CD4-positive, alpha-beta T cell treated with Interleukin-1 beta for 1 hour (primary cell): ENCODE measurements at regions not wholly inside any gene's neighbourhood (a gene's known extent, or its start where the extent isn't known, plus 50 kb on each side); places are given as distances from the start of the nearest gene placed in this dataset.

Experiments used
- DNase-seq, 2 donors: peaks; one replicate each; pipeline ENCODE4 v3.0.0-alpha.2; 2020 to 2022

DNA sequence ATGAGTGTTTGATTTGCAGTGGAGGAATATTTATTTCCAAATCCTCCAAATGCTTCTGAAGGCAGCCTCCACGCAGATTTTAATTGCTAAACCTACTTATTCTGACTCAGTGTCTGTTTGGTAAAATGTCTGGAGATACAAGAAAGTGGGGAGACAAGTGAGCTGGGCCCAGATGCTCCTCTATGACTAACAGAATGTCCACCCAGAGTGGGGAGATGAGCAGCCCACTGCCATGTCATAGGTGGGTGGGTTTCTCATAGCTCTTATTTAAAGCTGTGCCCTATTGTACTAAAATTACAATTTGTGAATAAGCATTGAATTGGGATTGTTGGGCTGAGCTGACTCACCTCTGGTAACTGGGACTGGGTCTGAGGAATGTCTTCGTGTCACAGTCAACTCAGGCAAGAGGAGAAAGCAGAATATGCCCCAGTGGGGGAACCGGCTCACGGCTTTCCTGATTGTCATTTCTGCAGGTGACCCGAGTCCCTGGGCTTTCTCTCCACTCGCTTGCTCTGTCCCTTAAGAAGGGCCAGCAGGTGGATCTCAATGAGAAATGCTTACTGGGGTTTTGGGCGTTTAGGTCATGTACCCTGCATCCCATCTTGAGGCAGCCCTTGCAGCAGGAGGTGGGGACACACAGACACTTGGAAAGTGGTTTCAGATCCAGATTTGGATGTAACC is 116.3 kb upstream of the SPRED2 start:
- DNase-seq = no peak

DNA sequence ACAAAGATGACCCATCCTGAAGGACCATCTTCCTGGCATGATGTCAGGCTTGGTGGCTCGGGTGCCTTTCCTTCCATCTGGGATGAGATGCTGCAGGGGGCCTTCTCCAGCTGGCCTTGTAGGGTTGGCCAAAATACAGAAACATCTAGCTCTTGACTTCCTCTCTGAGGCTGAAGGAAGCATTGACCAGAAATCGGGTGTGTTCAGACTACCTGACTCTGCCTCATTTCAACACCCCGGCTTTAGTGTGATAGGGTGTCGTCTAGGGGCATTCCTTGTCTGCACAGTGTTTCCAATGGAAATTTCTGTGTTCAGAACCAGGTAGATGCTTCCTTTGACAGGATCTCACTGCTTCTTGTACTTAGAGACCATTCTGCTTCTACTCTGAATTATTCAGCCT is 115.7 kb upstream of the SPRED2 start:
- no peak for DNase-seq

DNA sequence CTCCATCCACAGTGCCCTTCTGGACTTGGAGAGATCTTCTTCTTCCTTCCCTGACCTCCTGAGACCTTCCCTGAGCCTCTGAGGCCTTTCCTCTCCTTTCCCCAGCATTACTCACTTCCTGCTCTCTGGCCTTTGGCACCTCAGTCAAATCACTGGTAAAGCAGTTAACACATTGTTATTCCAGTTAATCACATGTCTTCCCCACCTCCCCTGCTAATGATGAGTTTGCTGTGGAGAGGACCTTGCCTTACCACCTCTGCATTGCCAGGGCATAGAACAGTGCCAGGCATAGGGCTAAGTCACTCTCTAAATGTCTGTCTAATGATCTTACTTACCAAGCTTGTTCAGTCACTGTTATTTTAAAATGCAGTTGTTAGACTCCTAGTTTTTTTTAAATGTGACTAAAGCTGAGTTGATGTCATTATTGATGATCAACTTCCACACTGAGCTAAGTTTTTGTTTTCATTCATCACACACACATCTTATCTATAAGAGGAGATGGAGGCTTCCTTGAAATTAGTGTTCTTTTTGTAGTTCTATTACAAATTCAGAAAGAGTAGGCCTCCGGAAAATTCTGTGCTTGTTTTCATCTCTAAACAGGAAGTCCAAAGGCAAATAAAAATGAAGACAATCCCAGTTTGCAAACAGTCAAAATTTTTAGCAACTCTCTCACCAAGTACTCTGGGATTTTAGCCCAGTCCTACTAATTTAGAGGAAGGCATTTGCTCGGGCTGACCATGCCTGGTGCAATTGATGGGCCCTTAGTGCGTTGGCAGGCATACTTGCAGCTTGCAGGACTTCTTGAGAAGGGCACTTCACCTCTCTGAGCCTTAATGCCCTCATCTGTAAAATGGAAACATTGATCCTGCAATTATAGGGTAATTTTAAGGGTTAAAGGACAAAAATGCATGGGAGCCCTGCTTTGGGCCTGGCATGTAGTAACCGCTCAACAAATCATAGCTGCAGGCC is 113.7 kb upstream of the SPRED2 start:
- no peak for DNase-seq

DNA sequence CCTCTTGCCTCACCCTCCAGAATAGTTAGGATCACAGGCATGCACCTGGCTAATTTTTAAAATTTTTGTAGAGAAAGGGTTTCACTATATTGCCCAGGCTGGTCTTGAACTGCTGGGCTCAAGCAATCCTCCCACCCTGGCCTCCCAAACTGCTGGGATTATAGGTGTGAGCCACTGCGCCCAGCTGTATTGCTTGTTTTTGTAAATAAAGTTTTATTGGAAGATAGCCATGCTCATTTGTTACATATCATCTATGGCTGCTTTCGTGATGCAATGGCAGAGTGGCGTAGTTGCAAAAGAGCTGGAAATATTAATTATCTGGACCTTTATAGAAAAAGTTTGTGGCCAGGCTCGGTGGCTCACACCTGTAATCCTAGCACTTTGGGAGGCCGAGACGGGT is 109.4 kb upstream of the SPRED2 start:
- no peak for DNase-seq

DNA sequence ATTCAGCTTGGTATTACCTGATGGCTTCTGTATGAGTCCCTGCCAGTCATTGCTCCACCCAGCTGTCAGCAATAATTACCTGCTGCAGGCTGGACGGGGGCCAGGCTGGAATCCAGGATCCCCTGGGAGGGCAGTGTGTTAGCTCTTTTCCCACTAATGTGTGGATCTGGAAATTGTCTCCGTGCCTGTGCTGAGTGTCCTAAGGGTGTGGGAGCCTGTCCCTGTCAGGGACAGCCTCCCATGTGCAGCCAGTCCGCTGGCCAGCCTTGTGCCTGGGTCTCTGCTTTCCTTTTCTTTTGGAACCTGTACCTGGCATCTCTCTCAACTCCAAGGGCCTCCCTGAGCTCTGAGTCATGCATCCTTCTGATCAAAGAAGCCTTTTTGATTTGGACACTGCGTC is 107.2 kb upstream of the SPRED2 start:
- DNase-seq = no peak

DNA sequence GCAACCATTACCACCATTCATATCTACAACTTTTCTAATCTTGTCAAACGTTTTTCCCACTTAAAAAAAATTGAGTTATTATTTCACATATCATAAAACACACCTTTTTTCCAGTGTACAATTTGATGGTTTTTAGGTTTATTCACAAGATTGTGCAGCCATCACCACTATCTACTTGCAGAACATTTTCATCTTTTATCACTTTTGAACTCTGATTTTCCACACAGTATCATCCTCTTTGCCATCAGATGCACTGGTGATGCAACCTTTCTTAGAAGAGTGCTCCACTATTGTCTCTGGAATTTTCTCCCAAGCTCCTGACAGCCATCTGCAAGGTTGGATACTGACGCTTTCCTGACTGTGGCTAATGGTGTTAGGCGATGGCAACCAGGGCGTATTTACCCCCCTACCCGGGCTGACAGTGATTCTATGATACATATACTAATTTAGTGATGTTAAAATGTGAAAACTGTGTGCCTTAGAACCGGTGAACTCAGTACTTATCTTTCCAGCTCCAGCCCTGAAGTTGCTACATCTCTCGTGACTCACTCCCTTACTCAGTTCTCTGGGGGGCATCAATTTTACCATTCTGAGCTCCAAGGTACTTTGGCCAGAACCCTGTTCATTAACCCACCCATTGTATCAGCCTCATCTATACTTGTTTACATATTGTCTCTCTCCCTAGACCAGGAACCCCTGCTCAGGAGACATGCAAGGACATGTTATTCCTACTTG is 105.4 kb upstream of the SPRED2 start:
- DNase-seq = no peak

DNA sequence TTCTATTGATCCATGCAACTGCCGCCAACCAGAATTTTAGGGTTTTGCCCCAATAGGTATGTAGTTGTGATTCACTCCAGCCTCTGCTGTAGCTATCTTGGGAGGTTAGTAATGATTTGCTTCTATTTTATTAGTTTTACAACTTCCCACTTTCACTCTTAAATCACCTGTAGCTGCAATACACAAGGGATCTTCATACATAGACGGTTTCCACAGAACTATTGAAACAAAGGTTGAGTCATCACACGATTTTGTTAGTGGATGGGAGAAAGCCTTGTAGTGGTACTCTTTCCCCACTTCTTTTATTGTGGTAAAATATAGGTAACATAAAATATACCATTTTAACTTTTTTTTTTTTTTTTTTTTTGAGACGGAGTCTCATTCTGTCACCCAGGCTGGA is 104.2 kb upstream of the SPRED2 start:
- DNase-seq = no peak

DNA sequence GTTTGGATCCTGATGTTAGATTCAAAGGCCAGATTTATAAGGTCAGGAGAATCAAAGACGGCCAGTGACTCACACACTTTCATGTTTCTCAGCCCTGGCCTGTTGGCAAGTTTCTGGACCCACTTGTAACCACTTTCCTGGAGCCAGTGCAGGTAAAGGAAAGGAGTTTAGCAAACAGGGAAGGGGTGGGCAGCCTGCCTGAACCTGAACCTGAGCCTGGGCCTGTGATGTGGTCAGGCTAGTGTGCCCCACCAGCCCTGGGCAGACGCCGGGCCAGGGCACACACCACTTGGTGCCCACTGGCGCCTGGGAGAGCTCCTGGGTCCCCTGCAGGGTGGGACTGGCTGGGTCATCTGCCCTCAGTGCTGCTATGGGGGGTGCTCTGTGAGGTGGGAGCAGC is 100.5 kb upstream of the SPRED2 start:
- no peak for DNase-seq

DNA sequence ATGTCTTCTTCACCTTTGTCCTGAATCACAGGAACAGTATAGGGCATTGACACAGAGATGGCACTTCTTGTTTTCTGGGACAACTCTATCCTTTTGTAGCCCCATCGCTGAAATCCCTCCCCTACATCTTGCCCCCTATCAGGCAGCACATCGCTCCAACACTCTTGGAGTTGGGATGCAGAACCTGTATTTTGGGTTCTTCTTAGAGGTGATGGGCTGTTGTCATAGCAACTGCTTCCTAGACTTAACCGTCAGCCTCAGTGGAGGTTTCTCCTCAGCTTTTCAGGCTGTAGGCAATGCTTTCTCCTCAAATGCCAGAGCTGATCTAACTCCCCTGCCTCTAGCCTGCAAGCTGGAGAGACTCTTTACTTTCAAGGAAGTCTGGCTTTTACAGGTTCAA is 99.9 kb upstream of the SPRED2 start:
- no peak for DNase-seq

DNA sequence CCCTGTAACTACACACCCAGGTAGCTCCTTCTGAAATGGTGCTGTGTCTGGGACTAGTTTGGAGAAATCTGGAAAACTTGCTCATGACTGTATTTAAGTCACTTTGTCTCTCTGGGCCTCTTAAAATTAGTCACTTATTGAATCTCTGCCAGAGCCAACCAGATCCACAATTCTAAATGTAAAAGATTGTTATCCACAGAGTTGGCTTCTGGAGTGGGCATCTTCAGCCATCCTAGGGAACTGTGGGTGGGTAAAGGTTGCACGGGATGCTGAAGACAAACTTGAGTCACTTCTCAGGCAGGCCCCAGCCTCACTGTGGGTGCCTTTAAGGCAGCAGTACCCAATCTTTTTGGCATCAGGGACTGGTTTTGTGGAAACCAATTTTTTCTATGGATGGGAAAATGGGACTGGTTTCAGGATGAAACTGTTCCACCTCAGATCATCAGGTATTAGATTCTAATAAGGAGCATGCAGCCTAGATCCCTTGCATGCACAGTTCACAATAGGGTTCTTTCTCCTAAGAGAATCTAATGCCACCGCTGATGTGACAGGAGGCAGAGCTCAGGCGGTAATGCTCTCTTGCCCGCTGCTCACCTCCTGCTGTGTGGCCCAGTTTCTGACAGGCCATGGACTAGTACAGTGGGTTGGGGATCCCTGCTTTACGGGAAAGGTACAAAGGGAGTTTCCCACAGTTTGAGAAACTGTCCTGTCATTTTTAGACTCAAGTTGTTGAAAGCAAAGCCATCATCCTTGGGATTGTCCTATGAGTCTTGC is 98.3 kb upstream of the SPRED2 start:
- no peak for DNase-seq

DNA sequence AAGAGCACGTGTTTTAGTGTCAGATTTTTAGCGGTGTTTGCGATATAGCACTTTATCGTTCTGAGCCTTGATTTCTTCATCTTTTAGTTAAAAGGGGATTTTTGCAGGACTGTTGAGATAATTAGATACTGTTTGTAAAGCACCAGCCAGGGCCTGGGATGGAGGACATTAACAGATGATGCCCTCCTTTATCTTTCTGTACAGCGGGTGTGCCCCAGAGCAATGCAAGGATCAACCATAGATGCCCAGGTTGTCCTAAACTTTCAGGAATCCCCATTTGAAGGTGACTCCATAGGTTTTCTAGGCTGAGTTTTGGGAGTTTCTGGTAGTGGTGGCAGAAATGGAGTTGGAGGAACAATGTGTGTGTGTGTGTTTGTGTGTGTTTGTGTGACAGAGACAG is 97.0 kb upstream of the SPRED2 start:
- no peak for DNase-seq

DNA sequence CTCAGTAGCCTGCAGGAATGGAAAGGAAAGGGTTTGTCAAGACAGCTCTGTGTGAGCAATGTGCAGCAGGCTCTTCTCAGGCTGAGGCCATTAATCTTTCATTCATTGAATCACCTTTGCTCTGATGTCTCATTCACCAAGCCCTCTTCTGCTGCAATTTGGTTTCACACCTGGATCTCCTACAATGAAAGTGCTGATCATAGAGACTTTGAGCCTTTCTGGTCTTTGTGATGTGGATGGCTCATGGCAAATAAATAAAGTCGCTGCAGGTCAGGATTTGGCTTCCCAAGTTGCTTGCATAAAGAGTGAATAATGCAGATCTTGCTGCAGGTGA is 95.8 kb upstream of the SPRED2 start:
- no peak for DNase-seq

DNA sequence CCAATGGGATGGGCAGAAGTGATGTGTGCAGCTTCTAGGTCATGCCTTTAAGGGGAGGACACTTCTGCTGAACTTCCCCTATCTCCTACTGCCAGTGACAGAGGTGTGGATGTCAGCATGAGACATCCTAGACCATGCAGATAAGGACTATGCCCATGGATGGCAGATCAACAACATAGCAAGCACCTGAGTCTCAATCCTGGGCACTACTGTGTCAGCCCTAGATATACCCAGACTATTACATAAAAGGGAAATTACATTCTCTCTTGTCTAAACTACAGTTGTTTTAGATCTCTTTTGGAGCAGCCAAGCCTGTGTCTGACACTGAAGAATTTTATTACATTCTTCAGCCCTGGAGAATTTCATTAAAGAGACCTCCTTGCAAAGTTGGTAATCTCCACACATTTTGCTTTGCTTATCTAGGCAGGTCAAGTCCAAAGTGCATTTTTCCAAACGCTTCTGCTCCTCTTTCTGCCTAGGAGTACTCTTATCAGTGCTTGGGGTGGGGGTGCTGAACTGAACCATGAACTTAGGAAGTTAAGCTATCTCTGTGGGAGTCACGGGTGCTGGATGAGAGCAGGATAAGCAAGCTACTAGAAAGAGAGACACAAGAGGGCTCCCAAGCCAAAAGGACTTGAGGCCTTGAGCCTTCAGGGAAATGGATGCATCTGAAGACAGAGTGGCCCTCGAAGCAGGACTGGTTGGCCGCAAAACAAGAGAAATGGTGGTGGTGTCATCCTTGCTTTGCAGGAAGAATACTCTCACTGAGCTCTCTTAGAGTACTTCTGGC is 95.2 kb upstream of the SPRED2 start:
- no peak for DNase-seq

DNA sequence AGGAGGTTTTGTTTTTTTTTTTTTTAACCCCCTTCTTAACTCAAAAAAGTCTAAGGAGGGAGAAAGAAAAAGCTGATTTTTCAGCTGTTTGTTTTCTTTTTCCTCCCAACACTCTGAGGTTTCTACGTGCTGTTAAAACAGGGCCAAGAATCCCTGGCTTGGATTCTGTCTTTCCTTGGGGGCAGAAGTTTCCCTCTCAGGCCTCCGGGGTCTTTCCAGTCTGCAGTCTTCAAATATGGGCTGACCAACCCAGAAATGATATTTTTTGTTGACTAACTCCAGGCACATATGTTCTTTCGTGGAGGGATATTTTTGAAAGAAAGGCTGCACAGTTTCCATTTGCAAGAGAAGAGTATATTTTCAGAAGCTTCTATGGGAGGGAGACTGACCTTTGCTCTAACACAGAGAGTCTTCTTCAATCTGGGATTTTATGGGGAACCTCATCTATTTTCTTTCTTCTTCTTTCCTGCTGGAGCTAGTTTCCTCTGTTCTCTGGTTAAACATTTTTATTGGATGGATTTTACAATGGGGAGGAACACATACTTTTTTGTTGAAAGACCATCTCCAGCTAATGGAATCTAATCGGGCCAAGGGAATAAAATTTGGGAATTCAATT is 93.3 kb upstream of the SPRED2 start:
- DNase-seq = no peak

DNA sequence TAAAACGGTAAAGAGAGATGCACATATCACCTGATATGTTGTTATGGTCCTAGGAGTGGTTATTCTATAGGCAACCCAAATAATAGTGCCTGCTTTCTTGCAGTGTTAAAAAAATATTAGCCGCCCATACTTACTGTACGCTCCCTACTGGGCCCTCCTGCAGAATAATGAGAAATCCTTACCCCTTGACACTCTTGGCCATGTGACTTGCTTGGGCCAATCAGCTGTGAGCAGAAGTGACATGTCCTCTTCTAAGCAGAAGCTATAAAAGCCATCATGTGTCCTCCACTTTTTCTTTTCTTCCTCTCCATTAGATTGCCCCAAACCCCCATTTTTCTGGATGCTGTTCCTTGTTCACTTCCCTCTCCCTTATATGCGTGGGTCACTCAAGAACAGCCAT is 90.5 kb upstream of the SPRED2 start:
- no peak for DNase-seq

DNA sequence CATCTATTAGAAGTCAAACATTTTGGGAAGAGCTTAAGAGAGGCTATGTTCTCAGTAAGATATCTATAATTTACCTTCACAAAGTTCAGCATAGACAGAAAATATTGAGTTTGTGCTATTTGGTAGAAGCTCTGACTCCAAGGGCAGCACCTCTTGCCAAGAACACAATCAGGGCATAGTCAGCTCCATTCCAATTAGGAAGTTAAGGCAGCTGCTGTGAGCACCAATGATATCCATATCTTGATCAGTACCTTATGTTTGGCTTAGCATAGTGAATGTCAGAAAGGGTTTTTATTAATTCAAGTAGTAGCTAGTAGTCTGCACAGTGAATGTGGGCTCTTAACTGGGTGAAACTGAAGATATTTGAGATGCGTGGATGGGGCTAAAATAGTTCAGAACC is 86.4 kb upstream of the SPRED2 start:
- no peak for DNase-seq

DNA sequence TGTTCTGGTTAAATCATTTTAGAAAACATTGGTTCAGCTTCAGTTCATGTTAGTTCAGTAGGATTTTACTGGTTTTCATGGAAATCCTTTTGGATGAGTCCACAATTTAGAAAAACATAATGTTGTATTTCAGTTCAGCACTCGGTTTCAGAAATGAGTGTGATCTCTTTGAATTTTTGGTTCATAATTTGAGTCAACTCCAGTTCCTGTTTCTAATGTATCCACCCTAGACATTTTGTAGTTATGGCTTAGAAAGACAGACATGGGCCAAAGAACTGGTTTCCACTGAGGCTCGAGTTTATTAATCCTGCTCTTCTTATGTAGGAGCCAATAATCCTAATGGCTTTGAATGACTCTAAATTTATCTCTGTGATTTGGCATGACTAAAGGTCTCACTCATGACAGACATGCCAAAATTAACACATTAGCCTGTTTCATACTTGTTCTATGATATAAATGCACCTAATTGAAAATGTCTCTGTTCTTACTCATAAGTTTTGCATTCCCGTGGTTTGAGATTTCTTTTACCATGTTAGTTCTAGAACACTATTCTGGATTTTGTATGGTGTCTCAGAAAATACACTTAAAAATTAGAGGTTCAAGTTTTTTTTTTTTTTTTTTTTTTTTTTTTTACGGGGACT is 82.3 kb upstream of the SPRED2 start:
- no peak for DNase-seq

DNA sequence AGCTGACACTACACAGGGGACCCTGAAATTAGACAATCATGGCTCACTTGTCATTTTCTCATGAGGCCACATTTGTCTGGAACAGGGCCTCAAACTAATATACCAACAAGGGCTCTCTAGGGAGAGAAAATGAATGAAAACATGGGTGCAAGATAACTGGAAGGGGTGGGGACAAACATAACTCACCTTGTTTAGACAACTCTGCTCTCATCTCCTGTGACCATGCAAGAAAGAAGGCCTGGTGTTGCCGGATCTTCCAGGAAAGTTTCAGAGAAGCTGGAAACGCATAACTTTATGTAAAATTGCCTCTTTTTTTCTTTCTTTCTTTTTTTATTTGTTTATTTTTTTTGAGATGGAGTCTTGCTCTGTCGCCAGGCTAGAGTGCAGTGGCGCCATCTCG is 80.4 kb upstream of the SPRED2 start:
- DNase-seq = no peak

DNA sequence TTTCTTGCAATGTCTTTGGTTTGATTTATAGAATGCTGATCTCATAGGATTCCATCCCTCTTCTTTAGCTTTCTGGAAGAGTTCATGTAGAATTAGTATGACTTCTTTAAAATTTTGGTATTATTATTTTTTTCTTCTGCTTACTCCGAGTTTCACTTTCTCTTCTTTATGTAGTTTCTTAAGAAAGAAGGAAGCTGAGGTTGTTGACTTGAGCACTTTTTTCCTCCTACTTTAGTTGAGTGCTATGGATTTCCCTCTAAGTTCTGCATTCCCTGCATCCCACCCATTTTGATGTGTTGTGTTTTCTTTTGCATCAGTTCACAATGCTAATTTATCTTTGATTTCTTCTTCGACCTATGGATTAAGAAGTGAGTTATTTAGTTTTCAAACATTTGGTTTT is 78.9 kb upstream of the SPRED2 start:
- DNase-seq = no peak

DNA sequence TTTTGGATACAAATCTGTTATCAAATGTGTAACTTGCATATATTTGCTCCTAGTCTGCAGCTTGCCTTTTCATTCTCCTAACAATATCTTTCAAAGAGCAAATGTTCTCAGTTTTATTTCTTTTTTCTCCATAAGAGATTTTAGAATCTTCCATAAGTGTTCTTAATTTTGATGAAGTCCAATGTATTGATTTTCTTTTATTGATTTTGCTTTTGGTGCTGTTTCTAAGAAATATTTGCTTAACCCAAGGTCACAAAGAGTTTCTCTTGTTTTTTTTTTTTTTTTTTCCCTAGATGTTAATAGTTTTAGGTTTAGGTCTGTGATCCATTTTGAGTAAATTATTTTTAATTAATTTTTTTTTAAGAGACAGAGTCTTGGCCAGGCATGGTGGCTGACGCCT is 75.8 kb upstream of the SPRED2 start:
- no peak for DNase-seq
